HG02678 (cell line): ENCODE measurements at regions not wholly inside any gene's neighbourhood (a gene's known extent, or its start where the extent isn't known, plus 50 kb on each side); places are given as distances from the start of the nearest gene placed in this dataset.
"Not testable (repeated sequence)": the region's sequence is repeated elsewhere in the genome, so short reads cannot be mapped to it uniquely, and the experiment has no call there.

ENCODE experiments used
- ATAC-seq: cut with Tn5 transposase; IDR thresholded peaks from one replicate; pipeline ENCODE4 v1.9.1; 2021; ENCODE audit warnings: mild to moderate bottlenecking, moderate library complexity; ENCODE audit not compliant: unreplicated experiment

DNA sequence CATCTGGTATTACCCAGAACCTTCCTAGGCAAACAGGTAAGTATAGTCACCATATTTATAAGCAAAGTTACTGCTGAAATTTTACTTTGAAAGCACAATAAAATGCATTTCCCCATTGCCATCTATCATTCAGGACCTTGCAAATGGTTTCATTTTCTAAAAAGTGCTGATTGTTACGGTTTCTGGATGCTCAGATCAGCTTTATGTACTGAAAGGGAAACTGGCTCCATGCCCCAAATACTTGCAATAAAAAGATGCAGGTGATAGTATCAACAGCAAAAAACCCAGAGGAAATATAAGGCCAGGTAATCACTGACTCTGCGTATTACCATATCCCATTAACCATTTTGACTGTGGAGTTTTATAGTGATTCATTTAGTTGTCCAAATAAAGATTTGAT is 1150.7 kb upstream of the CRIM1 start:
- no peak for ATAC-seq

DNA sequence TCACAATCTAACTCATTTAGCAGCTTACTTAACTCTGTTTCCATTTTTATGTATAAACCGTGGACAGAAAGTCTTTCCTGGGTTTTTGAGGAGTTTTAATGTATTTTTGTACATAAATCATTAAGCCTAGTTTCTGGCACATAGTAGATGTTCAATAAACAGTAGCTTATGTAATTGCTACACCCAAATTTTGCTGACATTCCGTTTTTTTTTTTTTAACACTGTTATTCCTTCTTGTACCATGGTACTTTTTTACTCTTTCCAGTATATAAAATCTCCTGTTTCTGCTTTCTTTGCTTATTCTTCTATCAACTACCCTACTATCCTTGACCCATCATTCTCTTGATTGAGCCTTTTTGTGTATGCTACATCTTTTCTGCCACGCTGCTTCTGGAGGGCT is 1151.3 kb upstream of the CRIM1 start:
- ATAC-seq: no peak

DNA sequence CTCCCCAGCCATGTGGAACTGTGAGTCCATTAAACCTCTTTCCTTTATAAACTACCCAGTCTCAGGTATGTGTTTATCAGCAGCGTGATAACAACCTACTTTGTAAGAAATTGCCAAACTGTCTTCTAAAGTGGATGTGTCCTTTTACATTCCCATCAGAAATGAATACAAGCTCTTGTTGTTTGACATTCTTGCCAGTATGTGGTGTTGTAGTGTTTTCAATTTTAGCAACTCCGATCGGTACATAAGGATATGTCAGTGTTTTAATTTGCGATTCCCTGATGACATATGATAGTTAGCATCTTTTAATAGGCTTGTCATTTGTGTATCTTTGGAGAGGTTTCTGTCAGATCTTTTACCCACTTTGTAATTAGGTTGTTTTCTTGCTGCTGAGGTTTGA is 1156.3 kb upstream of the CRIM1 start:
- no peak for ATAC-seq

DNA sequence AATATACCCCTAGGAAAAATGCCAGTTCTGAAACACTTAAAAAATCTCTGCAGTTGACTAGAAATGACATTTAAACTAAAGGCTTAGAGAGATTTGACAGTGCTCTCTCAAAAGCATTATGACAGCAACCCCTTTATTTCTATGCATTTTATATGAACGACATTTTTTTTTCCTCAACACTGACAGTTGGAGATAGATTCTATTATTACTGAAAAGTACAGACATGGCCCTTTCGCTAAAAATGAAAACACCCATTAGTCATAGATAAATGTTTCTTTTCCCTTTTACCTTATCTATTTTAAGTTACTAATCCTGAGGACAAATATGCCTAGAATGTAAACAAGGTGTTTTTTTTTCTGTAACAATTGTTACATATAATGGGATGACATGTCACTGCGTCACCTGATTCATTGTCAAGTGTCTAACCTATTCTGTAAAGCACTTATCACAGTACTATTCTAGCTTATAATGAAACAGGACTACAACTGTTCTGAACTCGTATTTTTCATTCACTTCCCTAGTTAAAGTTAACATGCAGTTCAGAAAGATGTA is 1169.6 kb upstream of the CRIM1 start:
- no peak for ATAC-seq

DNA sequence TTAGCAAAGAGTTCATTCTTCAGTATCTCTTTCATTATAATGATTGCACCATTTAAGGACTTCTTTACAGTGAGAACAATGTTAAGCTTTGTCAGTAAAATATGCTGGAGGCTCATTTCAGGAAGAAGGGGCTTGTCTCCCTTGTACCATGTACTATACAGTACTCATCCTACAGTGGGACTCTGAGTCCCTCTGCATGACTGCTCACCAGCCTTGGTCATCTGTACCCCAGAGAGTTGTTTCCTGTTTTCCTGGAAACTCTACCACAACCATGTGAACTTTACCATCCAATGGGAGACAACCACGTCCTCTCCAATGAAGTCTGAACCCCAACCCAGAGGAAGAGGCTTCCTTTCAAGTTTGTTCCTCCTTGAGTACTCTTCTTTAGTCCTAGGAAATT is 1171.1 kb upstream of the CRIM1 start:
- ATAC-seq: no peak

DNA sequence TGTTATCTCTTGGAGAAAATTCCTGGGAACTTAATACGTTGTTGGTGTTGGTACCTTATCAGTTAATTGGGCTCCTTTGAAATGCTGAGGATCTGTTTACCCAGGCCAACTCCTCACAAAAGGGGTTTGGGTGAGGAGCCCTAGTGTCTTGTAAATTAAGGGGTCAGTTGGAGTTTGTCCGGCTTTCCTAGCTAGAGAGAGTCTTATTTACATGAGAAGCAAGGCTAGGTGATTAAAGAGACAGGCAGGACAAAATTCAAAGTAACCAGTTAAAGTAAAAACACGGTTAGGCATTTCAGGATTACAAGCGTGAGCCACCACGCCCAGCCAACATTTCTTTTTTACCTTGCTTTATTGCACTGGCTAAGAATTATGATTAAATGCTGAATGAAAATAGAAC is 1178.9 kb upstream of the CRIM1 start:
- not testable (repeated sequence) for ATAC-seq

DNA sequence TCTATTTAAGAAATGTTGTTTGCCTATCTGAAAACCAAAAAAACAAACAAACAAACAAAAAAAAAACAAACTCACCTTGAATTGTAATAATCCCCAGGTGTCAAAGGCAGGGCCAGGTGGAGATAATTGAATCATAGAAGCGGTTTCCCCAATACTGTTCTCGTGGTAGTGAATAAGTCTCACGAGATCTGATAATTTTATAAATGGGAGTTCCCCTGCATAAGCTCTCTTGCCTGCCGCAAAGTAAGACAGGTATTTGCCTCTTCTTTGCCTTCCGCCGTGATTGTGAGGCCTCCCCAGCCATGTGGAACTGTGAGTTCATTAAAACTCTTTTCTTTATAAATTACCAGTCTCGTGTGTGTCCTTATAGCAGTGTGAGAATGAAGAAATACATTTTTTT is 1180.7 kb upstream of the CRIM1 start:
- no peak for ATAC-seq

DNA sequence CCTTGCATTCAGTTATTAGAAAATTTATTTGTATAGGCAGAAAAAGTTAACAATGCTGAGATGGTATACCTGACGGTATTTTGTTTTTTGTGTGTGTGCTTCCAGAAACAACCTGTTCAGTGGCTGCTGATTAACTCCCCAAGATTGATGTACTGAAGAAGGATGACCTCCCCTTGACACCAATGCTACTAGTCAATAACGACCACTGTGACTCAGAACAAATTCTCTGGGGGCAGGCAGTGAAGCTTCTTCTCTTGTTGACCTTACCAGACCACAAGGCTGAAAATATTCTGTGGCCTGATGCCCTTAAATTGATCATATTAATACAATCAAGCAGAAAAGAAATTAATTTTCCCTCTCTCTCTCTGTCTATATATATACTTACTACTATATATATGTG is 1182.9 kb upstream of the CRIM1 start:
- ATAC-seq: no peak

DNA sequence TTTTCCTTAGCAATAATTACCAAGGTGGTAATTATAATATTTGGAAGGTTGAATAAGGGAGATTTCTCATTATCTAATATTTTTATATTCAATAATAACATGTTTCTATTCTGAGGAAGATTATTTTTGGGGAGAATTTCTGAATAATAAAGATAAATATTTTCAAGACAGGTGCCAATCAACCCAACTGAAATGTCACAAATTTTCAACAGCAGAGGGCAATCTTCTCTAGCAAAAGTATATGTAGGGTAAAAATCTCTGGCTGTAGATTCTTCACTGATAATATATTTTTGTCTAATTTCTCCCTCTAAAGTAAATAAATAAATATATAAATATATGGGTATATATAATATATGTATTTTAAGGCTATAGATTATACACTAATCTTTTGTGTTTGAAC is 1187.2 kb upstream of the CRIM1 start:
- no peak for ATAC-seq

DNA sequence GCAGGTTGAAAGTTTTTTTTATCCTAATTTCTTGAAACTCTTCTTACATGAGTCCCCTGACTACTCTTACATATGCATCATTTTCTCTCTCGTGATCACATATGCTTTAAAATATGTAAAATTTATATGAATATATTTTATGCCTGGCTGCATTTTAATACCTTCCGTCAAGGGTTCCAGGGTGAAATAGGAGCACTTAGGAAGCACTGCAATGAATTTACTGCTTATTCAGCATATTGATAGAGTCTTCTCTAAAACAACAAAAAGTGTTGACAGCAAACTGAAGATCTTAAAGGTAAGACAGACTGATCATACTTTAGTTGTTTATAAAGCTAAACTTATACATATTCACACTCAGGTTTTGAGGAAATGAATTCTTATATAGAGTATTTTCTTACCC is 1191.6 kb upstream of the CRIM1 start:
- no peak for ATAC-seq

DNA sequence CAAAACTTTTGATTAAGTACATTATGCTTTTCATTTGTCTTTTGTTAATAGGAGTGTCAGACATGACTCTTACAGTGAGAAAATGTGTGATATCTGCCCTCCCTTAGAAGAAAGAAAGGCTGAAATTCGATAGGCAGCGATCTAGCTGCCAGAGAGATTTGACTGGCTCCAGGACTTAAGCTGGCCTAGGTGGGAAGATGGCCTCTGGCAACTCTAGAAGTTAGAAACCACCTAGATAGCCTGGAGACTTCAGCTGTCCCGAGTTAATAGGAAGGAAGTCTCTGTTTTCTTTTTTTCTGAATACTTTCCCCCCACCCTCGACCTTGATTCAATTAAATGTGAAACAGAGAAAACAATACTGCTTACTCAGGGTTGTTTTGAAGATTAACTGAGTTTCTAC is 1194.7 kb upstream of the CRIM1 start:
- ATAC-seq: no peak

DNA sequence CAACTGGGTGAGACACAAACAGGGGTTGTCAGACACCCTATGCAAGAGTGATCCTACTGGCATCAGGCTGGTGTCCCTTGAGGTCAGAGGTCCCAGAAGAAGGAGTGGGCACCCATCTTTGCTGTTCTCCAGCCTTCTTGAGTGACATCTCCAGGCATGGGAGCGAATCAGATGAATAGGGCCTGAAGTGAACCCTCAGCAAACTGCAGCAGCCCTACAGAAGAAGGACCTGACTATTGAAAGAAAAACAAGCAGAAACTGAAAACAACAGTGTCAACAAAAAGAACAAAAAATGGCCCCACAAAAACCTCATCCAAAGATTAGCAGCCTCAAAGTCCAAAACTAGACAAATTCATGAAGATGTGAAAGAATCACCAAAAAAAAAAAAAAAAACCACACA is 1229.7 kb upstream of the CRIM1 start:
- no peak for ATAC-seq

DNA sequence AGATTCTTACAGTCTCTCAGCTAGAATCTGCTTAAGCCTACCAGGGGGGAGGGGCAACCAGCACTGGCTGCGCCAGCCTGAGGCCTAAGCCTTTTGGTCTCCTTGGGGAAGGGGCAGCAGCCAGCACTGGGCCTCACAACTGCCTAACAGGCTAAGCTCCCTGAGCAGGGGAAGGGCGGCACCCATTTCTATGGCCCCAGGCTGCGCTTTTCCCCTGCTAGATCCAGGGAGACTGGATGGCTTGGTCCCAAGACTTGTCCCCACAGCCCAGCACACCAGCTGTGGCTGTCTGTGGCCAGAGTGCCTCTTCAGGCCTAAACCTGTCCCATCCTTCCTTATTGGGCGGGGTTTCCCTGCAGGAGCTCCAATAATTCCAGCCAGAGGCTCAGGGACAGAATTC is 1230.3 kb upstream of the CRIM1 start:
- no peak for ATAC-seq

DNA sequence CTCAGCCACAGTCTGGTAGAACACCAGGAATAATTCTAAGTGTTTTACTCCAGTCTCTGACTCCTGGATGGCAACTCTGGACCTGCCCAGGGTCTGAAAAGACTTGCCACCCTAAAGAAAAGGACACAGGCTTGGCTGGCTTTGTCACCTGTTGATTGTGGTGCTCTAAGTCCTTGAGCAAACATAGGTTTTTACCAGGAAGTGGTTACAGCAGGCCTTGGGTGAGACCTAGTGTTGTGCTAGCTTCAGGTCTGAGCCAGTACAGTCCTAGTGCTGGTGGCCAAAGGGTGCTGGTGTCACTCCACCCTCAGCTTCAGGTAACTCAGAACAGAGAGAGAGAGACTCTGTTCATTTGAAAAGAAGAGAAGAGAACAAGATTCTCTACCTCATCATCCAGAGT is 1239.4 kb upstream of the CRIM1 start:
- ATAC-seq: no peak

DNA sequence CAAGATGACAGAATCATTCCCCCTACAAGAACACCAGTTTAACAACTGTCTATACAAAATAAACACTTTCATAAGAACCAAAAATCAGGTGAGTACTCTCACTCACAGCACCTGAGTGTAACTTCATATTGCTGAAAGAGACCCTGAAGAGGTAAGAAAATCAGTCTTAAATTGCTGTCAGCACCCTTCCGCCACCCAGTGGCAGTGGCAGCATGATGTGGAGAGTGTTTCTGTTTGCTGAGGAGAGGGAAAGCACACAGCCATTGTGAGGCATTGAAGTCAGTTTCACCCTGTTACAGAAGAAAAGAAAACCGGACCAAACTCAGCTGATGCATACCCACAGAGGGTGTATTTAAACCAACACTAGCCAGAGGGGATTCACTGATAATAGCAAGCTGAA is 1240.8 kb upstream of the CRIM1 start:
- no peak for ATAC-seq

DNA sequence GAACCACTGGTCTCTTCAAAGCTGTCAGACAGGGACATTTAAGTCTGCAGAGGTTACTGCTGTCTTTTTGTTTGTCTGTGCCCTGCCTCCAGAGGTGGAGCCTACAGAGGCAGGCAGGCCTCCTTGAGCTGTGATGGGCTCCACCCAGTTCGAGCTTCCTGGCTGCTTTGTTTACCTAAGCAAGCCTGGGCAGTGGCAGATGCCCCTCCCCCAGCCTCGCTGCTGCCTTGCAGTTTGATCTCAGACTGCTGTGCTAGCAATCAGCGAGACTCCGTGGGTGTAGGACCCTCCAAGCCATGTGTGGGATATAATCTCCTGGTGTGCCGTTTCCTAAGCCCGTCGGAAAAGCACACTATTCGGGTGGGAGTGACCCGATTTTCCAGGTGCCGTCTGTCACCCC is 1243.2 kb upstream of the CRIM1 start:
- ATAC-seq: not testable (repeated sequence)

DNA sequence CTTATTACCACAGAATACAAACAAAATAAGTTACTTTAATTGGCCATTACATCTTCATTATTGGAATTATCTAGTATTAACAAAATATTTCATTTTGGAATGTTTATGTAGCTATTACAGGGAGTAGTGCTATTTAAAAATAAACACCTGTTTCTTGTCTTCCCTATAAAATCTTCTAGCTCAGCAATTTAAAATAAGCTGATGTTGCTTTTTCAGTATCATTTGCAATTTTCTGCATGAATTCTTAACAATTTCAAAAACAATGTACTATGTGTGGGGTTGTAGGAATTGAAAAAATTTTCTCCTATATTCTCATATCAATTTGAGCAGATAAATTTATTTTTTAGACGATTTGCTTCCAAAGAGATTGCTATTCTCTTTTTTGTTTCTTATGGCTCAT is 1251.3 kb upstream of the CRIM1 start:
- no peak for ATAC-seq

DNA sequence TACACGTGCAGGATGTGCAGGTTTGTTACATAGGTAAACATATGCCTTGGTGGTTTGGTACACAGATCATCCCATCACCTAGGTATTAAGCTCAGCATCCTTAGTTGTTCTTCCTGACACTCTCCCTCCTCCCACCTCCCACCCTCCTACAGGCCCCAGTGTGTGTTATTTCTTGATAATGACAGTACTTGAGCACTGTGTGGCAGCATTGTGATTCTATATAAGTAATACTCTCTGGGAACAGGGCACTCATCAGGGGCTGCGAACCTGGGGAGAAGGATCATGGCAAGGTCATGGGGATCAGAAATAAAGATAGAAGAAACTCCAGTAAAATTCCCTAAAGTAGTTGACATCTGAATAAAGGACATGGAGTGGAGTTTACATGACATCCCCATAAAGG is 1256.2 kb upstream of the CRIM1 start:
- no peak for ATAC-seq

DNA sequence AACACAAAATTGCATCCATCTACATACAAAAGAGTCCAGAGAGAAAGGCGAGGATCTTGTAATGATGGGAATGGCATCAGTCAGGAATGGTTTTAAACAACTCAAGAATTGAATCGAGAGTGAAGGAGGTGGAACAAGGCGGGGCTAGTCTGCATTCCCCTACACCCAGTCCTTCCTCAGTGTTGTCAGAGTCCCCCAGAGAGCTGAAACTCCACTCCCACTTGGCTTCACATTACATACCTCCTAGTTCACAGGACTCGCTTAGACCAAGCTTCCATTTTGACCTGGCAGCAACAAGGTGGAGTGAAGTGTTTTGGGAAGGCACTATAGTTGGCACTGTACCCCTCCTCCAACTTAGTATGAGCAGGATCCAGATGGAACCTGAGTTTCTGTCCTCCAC is 1273.5 kb upstream of the CRIM1 start:
- no peak for ATAC-seq

DNA sequence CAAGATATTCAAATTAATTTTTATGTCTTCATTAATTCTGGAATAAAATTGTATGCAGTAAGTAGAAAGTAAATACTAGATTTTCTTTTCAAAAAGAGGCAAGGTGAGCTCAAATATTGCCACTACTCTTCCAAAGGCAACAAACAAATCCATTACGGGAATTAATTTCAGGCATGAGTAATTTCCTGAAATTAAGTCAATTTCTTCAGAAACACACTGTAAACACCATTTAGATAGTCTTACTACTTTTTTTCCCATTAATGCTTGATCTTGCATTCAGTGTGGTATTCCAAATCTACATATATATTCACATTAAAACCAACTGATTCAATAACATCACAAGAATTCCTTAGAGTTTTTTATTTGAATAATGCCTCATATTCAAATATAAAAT is 1274.0 kb upstream of the CRIM1 start:
- ATAC-seq: no peak

DNA sequence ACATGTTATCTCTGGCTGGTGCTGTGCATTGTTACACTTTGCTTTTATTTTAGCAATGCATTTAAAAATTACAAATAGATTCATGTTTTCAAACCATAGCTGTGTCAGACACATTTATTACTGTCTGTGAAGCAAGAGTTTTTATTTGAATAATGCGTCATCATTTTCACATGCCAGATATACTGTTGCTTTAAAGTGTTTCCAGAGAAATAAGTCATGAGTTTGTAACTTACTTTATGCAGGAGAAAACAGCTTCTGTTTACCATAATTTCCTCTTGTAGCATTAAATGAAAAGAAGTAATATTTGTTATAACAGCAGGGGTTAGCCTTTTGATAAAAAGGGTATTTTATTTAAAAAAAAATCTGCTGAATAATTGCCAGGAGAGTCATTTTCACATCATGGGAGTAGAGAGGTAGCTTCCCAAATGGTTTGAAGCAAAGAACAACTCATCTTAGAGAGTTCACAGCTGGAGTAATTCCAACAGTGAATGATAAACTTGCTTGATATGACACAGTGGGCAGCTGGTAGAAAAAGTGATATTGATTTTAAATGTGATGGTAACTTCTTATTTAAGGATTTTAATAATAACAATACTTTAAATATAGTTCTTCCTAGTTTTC is 1274.5 kb upstream of the CRIM1 start:
- ATAC-seq: no peak

DNA sequence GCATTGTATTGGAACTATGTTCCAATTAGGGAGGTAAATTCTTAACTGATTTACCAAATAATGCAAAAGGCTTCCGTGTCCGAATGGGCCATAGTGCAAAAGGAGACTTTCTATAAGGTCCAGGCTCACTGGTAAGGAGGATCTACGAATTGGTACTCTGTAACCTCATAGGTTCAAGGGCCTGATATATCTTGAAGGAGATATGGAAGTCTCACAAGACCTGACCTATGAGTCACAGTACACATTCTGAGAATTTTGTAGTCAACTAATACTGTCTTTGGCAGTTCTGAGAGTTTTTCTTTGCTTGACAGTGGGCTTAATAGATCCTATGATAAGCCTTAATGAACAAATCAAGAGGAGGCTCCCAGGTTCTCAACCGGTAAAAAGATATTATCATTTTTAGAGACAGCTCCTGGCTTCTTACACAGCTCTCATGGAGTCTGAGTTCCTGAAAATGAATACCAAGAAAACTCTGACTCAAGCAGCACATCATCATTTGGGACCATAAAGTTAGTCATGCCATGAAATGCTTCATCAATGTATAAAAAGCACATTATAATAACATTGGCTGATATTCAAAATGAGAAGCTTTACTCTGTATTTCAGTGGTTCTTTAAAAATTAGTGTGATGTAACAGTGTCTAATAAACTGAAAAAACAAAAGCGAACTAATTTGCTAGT is 1275.2 kb upstream of the CRIM1 start:
- no peak for ATAC-seq

DNA sequence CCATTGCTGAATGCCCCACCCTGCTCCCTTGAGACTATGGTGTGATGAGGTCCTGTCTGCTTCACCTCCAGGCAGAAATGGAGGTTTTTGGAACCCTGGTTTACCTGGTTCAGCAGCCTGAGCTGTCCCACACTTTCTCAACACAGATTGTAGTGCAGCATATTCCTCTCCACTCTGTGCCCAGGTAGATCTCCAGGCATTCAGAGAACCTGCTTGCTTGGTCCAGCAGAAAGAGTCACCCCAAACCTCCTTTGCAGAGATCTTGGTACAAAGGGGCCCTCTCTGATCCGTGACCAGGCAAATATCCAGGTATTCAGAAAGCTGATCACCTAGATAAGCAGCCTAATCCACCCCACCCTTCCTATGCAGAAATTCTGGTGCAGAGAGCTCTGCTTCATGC is 1288.2 kb upstream of the CRIM1 start:
- no peak for ATAC-seq
